ENCODE measurements at regions not wholly inside any gene's neighbourhood (a gene's known extent, or its start where the extent isn't known, plus 50 kb on each side); places are given as distances from the start of the nearest gene placed in this dataset.

DNA sequence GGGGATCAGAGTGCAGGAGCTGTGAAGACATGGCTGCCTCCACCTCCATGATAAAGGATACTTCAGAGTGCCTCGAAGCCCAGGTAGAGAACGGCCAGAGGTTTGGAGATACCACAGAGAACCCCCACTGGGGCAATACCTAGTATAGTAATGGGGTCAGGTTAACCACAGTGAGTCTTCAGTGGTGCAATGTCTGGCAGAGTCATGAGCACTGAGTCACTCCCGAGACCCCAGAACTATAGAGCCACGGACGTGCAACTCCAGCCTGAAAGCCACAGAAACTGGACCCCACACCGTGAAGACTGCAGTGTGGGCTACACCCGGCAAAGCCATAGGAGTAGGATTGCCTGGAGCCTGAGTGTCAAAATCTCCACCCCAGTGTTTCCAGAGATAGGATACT lies 746.6 kb downstream of the CBLN2 start:
- Mint-ChIP-seq H3K4me1 (no peaks in the 10 kb centered on the region), H3K27ac (no peak overlapping the region), H3K9me3 (no peaks in the 10 kb centered on the region), H3K4me3 (no peak overlapping the region), H3K27me3 (ENCODE audit: low read depth) (no peaks in the 10 kb centered on the region), H3K36me3 (no peaks in the 10 kb centered on the region)
- TF ChIP-seq, protein P1, sequence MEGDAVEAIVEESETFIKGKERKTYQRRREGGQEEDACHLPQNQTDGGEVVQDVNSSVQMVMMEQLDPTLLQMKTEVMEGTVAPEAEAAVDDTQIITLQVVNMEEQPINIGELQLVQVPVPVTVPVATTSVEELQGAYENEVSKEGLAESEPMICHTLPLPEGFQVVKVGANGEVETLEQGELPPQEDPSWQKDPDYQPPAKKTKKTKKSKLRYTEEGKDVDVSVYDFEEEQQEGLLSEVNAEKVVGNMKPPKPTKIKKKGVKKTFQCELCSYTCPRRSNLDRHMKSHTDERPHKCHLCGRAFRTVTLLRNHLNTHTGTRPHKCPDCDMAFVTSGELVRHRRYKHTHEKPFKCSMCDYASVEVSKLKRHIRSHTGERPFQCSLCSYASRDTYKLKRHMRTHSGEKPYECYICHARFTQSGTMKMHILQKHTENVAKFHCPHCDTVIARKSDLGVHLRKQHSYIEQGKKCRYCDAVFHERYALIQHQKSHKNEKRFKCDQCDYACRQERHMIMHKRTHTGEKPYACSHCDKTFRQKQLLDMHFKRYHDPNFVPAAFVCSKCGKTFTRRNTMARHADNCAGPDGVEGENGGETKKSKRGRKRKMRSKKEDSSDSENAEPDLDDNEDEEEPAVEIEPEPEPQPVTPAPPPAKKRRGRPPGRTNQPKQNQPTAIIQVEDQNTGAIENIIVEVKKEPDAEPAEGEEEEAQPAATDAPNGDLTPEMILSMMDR (IDR thresholded peaks at IDR 0.05; ENCODE audit: unreplicated experiment), result no peak
- no peak for DNase-seq (ENCODE audit: low spot score in 2 of 2, unreplicated experiment in 2 of 2)

- no peaks in the 10 kb centered on the region for H3K36me3 Mint-ChIP-seq
- H3K27me3 Mint-ChIP-seq (ENCODE audit: low read depth), result peaks cover 3% of the 10 kb centered on the region
- TF ChIP-seq, protein P1 (IDR thresholded peaks at IDR 0.05; ENCODE audit: unreplicated experiment), result peak; percentile 43
- H3K4me3 Mint-ChIP-seq, result no peak overlapping the region
- no peak overlapping the region for H3K27ac Mint-ChIP-seq
- H3K4me1 Mint-ChIP-seq, result no peaks in the 10 kb centered on the region
- DNase-seq (ENCODE audit: low spot score in 2 of 2, unreplicated experiment in 2 of 2), result no peak
- no peaks in the 10 kb centered on the region for H3K9me3 Mint-ChIP-seq
Observed at GRCh38 chr18:71784777-71785176, 759.4 kb downstream of the CBLN2 start.

GRCh38 chr18:71760541-71760940 lies 783.6 kb downstream of the CBLN2 start:
- Mint-ChIP-seq H3K27ac (no peak overlapping the region), H3K4me1 (no peaks in the 10 kb centered on the region), H3K9me3 (peaks cover 47% of the 10 kb centered on the region), H3K27me3 (ENCODE audit: low read depth) (no peaks in the 10 kb centered on the region), H3K36me3 (no peaks in the 10 kb centered on the region), H3K4me3 (no peak overlapping the region)
- TF ChIP-seq, protein P1 (IDR thresholded peaks at IDR 0.05; ENCODE audit: unreplicated experiment), result no peak
- no peak for DNase-seq (ENCODE audit: low spot score in 2 of 2, unreplicated experiment in 2 of 2)

- TF ChIP-seq, protein P1 (IDR thresholded peaks at IDR 0.05; ENCODE audit: unreplicated experiment), result no peak
- Mint-ChIP-seq H3K4me3 (no peak overlapping the region), H3K36me3 (no peaks in the 10 kb centered on the region), H3K4me1 (no peaks in the 10 kb centered on the region), H3K27me3 (ENCODE audit: low read depth) (no peaks in the 10 kb centered on the region), H3K27ac (no peak overlapping the region), H3K9me3 (peaks cover 44% of the 10 kb centered on the region)
- DNase-seq (ENCODE audit: low spot score in 2 of 2, unreplicated experiment in 2 of 2), result no peak
Observed at GRCh38 chr18:71754246-71754645, 789.9 kb downstream of the CBLN2 start.

GRCh38 chr18:71743634-71744033 lies 800.5 kb downstream of the CBLN2 start:
- H3K9me3 Mint-ChIP-seq, result peaks cover 23% of the 10 kb centered on the region
- no peak overlapping the region for H3K27ac Mint-ChIP-seq
- H3K4me3 Mint-ChIP-seq, result no peak overlapping the region
- no peak for DNase-seq (ENCODE audit: low spot score in 2 of 2, unreplicated experiment in 2 of 2)
- H3K36me3 Mint-ChIP-seq, result no peaks in the 10 kb centered on the region
- TF ChIP-seq, protein P1 (IDR thresholded peaks at IDR 0.05; ENCODE audit: unreplicated experiment), result no peak
- no peaks in the 10 kb centered on the region for H3K27me3 Mint-ChIP-seq (ENCODE audit: low read depth)
- H3K4me1 Mint-ChIP-seq, result no peaks in the 10 kb centered on the region

GRCh38 chr18:71729611-71730010 lies 814.5 kb downstream of the CBLN2 start:
- H3K4me3 Mint-ChIP-seq, result no peak overlapping the region
- DNase-seq (ENCODE audit: low spot score in 2 of 2, unreplicated experiment in 2 of 2), result no peak
- peaks cover 4% of the 10 kb centered on the region for H3K27me3 Mint-ChIP-seq (ENCODE audit: low read depth)
- no peaks in the 10 kb centered on the region for H3K4me1 Mint-ChIP-seq
- H3K9me3 Mint-ChIP-seq, result peaks cover 11% of the 10 kb centered on the region
- no peak overlapping the region for H3K27ac Mint-ChIP-seq
- H3K36me3 Mint-ChIP-seq, result no peaks in the 10 kb centered on the region
- TF ChIP-seq, protein P1 (IDR thresholded peaks at IDR 0.05; ENCODE audit: unreplicated experiment), result no peak
